GM23248 (cell line): ENCODE measurements at regions not wholly inside any gene's neighbourhood (a gene's known extent, or its start where the extent isn't known, plus 50 kb on each side); places are given as distances from the start of the nearest gene placed in this dataset.

Experiments used
- EZH2 ChIP-seq: fragments of 200-600 bp; sonication (generic); IDR thresholded peaks from 2 replicates; pipeline ENCODE4 v1.6.1; 2018; ENCODE audit warnings: antibody characterized with exemption, mild to moderate bottlenecking; ENCODE audit not compliant: insufficient read depth, poor library complexity, severe bottlenecking
- EZH2phosphoT487 ChIP-seq: fragments of 200-600 bp; sonication (generic); IDR thresholded peaks from 2 replicates; pipeline ENCODE4 v1.6.1; 2018; ENCODE audit warnings: antibody characterized with exemption, moderate library complexity, mild to moderate bottlenecking, low read depth; ENCODE audit not compliant: insufficient read depth

DNA sequence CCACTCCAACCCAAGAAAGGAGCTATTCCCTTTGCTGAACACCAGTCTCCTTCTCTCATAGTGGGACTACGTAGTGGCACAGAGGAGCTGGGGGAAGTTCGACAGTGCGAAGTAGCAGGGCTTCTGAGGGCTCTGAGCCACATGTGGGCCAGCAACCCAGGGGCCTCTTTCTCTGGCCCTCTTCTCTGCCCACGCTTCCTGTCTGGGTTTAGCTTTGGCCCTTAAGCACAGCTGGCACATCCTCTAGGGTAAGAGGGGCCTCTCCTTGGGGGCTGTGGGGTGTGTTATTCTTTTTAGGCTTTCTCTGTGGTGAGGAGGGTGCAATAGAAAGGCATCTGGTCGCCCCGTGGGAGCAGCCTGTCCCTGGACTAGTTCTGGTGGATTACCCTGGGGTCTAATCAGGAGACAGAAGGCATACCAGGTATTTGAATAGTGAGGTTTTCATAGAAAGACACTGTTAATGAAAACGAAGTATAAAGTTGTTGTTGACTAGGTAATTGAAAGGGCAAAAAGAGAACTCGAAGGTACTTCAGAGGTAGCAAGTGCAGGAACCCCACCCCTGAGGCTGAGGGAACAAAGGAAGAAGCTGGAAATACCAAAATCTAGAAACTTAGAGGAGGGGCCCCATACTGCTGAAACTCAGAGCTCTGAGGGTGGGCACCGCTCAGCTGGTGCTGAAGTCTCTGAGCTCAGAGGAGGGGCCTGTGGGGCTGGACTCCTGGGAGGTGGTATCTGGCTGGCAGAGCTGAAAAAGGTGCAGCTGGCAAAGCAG is 151.9 kb upstream of the RPS6KA3 start:
- no peak for TF ChIP-seq EZH2
- TF ChIP-seq EZH2phosphoT487 = no peak
